ENCODE measurements at regions not wholly inside any gene's neighbourhood (a gene's known extent, or its start where the extent isn't known, plus 50 kb on each side); places are given as distances from the start of the nearest gene placed in this dataset.
"Not testable (repeated sequence)": the region's sequence is repeated elsewhere in the genome, so short reads cannot be mapped to it uniquely, and the experiment has no call there.

GRCh38 chr20:47870475-47870874 lies 85.2 kb upstream of the SULF2 start:
- DNase-seq: no peak

GRCh38 chr20:47868744-47869143 lies 83.5 kb upstream of the SULF2 start:
- DNase-seq: no peak

- DNase-seq: no peak
Measured at GRCh38 chr20:47868236-47868635, 83.0 kb upstream of the SULF2 start.

GRCh38 chr20:47867831-47868230 lies 82.5 kb upstream of the SULF2 start:
- DNase-seq: no peak

- DNase-seq: no peak
Measured at GRCh38 chr20:47866480-47866879, 81.2 kb upstream of the SULF2 start.

- no peak for DNase-seq
Measured at GRCh38 chr20:47865912-47866311, 80.6 kb upstream of the SULF2 start.

- no peak for DNase-seq
Measured at GRCh38 chr20:47865451-47865850, 80.2 kb upstream of the SULF2 start.

- DNase-seq: no peak
Measured at GRCh38 chr20:47863981-47864380, 78.7 kb upstream of the SULF2 start.

- no peak for DNase-seq
Measured at GRCh38 chr20:47863315-47863965, 78.2 kb upstream of the SULF2 start.

- DNase-seq: no peak
Measured at GRCh38 chr20:47862574-47863240, 77.4 kb upstream of the SULF2 start.

GRCh38 chr20:47861116-47861515 lies 75.8 kb upstream of the SULF2 start:
- no peak for DNase-seq

GRCh38 chr20:47860049-47860830 lies 75.0 kb upstream of the SULF2 start:
- DNase-seq: no peak

- DNase-seq: no peak
Measured at GRCh38 chr20:47859278-47859677, 74.0 kb upstream of the SULF2 start.

GRCh38 chr20:47857569-47858464 lies 72.5 kb upstream of the SULF2 start:
- no peak for DNase-seq

GRCh38 chr20:47857187-47857568 lies 71.9 kb upstream of the SULF2 start:
- no peak for DNase-seq

- no peak for DNase-seq
Measured at GRCh38 chr20:47855799-47856198, 70.5 kb upstream of the SULF2 start.

- DNase-seq: no peak
Measured at GRCh38 chr20:47854687-47855212, 69.5 kb upstream of the SULF2 start.

GRCh38 chr20:47851774-47852173 lies 66.5 kb upstream of the SULF2 start:
- DNase-seq: no peak

- DNase-seq: no peak
Measured at GRCh38 chr20:47850146-47850545, 64.9 kb upstream of the SULF2 start.

GRCh38 chr20:47849596-47849995 lies 64.3 kb upstream of the SULF2 start:
- no peak for DNase-seq

- DNase-seq: no peak
Measured at GRCh38 chr20:47849006-47849405, 63.7 kb upstream of the SULF2 start.

- not testable (repeated sequence) for DNase-seq
Measured at GRCh38 chr20:47848534-47848933, 63.3 kb upstream of the SULF2 start.

Data from GDM1 (cell line).